ENCODE measurements at regions not wholly inside any gene's neighbourhood (a gene's known extent, or its start where the extent isn't known, plus 50 kb on each side); places are given as distances from the start of the nearest gene placed in this dataset.
A peak's percentile ranks its signal among the peaks of the same experiment; 100 is the strongest.

GRCh38 chr2:51158251-51158650 lies 126.3 kb upstream of the NRXN1 start:
- Histone ChIP-seq H3K4me3 (ENCODE audit: low read depth, low read length) (no peak overlapping the region), H3K9me3 (no peaks in the 10 kb centered on the region), H3K27me3 (no peaks in the 10 kb centered on the region), H3K36me3 (no peaks in the 10 kb centered on the region), H3K4me1 (no peaks in the 10 kb centered on the region)
- peak; percentile 10 for DNase-seq
- no peak for TF ChIP-seq CTCF (IDR thresholded peaks at IDR 0.05; ENCODE audit: low read depth, low read length)

GRCh38 chr2:51153236-51153635 lies 121.3 kb upstream of the NRXN1 start:
- no peaks in the 10 kb centered on the region for H3K27me3 ChIP-seq
- no peaks in the 10 kb centered on the region for H3K9me3 ChIP-seq
- H3K36me3 ChIP-seq, result no peaks in the 10 kb centered on the region
- DNase-seq, result no peak
- no peak overlapping the region for H3K4me3 ChIP-seq (ENCODE audit: low read depth, low read length)
- no peak for TF ChIP-seq CTCF (IDR thresholded peaks at IDR 0.05; ENCODE audit: low read depth, low read length)
- no peaks in the 10 kb centered on the region for H3K4me1 ChIP-seq

GRCh38 chr2:51151490-51152140 lies 119.7 kb upstream of the NRXN1 start:
- Histone ChIP-seq H3K36me3 (no peaks in the 10 kb centered on the region), H3K9me3 (no peaks in the 10 kb centered on the region), H3K27me3 (no peaks in the 10 kb centered on the region), H3K4me1 (no peaks in the 10 kb centered on the region), H3K4me3 (ENCODE audit: low read depth, low read length) (no peak overlapping the region)
- DNase-seq, result no peak
- no peak for TF ChIP-seq CTCF (IDR thresholded peaks at IDR 0.05; ENCODE audit: low read depth, low read length)

GRCh38 chr2:51149725-51150124 lies 117.8 kb upstream of the NRXN1 start:
- Histone ChIP-seq H3K27me3 (no peaks in the 10 kb centered on the region), H3K4me3 (ENCODE audit: low read depth, low read length) (no peak overlapping the region), H3K9me3 (no peaks in the 10 kb centered on the region), H3K4me1 (no peaks in the 10 kb centered on the region), H3K36me3 (no peaks in the 10 kb centered on the region)
- TF ChIP-seq CTCF (IDR thresholded peaks at IDR 0.05; ENCODE audit: low read depth, low read length), result no peak
- DNase-seq, result no peak

GRCh38 chr2:51145761-51146160 lies 113.8 kb upstream of the NRXN1 start:
- no peaks in the 10 kb centered on the region for H3K36me3 ChIP-seq
- DNase-seq, result no peak
- no peaks in the 10 kb centered on the region for H3K27me3 ChIP-seq
- no peaks in the 10 kb centered on the region for H3K9me3 ChIP-seq
- no peaks in the 10 kb centered on the region for H3K4me1 ChIP-seq
- TF ChIP-seq CTCF (IDR thresholded peaks at IDR 0.05; ENCODE audit: low read depth, low read length), result no peak
- H3K4me3 ChIP-seq (ENCODE audit: low read depth, low read length), result no peak overlapping the region

- H3K4me3 ChIP-seq (ENCODE audit: low read depth, low read length), result no peak overlapping the region
- no peak for DNase-seq
- H3K36me3 ChIP-seq, result no peaks in the 10 kb centered on the region
- no peaks in the 10 kb centered on the region for H3K4me1 ChIP-seq
- H3K27me3 ChIP-seq, result no peaks in the 10 kb centered on the region
- no peak for TF ChIP-seq CTCF (IDR thresholded peaks at IDR 0.05; ENCODE audit: low read depth, low read length)
- no peaks in the 10 kb centered on the region for H3K9me3 ChIP-seq
Measured at GRCh38 chr2:51120754-51121280, 88.9 kb upstream of the NRXN1 start.

Measured in BE2C (cell line).